ENCODE measurements at regions not wholly inside any gene's neighbourhood (a gene's known extent, or its start where the extent isn't known, plus 50 kb on each side); places are given as distances from the start of the nearest gene placed in this dataset.
A peak's percentile ranks its signal among the peaks of the same experiment; 100 is the strongest.
"Not testable (repeated sequence)": the region's sequence is repeated elsewhere in the genome, so short reads cannot be mapped to it uniquely, and the experiment has no call there.

DNA sequence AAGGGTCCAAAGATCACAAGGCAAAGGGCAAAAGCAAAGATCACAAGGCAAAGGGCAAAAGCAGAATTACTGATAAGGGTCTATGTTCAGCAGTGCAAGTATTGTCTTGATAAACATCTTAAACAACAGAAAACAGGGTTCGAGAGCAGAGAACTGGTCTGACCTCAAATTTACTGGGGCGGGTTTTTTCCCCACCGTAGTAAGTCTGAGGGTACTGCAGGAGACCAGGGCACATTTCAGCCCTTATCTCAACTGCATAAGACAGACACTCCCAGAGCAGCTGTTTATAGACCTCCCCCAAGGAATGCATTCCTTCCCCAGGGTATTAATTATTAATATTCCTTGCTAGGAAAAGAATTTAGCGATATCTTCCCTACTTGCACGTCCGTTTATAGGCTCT is 61.3 kb downstream of the ZNF860 start:
- DNase-seq, result peak; percentile 10

DNA sequence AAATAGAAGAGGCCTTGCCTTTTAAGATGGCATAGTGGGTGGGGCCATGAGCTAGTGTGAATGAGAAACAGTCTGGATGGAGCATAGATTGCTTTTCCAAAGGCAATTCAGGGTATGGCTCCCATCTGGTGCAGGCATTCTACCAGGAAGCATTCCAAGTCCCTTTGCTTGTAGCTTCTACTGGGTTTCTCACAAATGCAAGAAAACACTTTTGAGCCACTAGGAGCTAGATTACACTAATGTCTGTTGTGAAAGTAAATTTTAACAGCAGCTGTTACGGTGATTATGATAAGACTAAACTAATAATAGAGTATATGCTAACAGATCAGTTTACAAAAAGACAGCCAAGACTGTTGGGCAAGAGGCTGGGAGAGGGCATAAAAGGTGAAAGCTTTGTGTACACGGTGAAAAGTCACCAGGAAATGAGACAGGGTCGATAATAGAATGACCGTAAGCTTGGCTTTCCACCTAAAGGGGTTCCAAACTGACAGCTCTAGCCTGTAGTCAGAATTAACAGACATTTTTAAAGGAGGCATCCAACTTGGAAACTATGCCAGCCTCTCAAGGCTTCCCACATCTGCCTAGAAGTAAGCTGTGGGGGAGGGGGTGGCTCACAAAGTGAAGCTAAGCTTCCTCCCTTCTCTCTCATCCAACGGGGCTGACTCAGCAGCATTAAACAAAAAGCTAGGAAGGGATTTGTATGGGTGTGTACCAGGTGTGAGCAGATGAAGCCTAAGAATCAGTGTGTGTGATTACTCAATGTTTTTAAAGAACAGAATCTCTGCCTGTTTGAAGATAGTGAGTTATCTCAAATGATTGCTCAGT is 61.1 kb upstream of the GPD1L start:
- no peak for DNase-seq

- no peak for DNase-seq
Measured at GRCh38 chr3:32046102-32046501, 60.3 kb upstream of the GPD1L start.

DNA sequence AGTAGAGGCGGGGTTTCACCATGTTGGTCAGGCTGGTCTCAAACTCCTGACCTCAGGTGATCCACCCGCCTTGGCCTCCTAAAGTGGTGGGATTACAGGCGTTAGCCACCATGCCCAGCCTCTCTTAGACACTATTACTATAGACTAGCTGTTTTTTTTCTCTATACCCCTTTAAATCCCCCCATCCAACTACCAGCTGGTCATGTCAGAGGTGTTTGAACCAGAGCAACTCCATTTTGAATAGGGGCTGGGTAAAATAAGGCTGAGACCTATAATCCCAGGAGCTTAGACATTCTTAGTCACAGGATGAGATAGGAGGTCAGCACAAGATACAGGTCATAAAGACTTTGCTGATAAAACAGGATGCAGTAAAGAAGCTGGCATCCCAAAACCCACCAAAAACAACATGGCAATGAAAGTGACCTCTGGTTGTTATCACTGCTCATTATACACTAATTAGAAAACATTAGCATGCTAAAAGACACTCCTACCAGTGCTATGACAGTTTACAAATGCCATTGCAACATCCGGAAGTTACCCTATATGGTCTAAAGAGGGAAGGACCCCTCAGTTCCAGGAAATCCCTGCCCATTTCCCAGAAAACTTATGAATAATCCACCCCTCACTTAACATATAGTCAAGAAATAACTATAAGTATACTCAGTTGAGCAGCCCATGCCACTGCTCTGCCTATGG is 57.8 kb upstream of the GPD1L start:
- DNase-seq, result peak; percentile 48

- no peak for DNase-seq
Measured at GRCh38 chr3:32049916-32050315, 56.5 kb upstream of the GPD1L start.

GRCh38 chr3:32052230-32052629 is 54.2 kb upstream of the GPD1L start:
- DNase-seq, result not testable (repeated sequence)

DNA sequence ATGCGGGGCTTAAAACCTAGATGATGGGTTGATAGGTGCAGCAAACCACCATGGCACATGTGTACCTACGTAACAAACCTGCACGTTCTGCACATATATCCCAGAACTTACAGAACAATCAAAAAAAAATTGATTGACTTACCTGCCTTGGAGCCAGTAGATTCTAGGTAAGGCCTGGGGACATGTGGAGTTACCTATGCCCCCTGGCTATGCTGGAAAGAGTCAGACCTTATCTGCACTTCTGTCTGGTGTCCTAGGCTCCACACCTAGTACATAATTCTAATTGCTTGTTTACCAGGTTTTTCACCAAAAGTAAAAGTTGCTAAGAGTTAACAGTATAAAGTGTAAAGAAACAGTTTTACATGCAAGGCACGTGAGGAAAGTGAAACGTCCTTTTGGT is 53.6 kb upstream of the GPD1L start:
- not testable (repeated sequence) for DNase-seq

DNA sequence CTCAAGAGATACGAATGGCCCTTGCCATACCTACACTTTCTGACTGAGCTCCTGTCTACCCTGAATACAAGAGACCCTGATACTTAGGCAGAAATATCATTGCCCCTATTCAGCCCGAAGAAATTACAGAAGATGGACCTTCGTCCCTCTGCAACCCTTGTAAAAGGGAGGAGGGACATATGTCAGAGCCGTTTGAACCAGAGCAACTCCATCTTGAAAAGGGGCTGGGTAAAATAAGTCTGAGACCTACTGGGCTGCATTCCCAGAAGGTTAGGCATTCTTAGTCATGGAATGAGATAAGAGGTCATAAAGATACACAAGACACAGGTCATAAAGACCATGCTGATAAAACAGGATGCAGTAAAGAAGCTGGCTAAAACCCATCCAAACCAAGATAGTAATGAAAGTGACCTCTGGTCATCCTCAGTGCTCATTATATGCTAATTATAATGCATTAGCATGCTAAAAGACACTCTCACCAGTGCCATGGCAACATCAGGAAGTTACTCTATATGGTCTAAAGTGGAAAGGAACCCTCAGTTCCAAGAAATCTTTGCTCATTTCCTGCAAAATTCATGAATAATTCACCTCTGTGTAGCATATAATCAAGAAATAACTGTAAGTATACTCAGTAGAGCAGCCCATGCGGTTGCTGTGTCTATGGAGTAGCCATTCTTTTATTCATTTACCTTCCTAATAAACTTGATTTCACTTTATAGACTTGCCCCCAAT is 49.7 kb upstream of the GPD1L start:
- DNase-seq, result no peak
